LHCN-M2 (cell line): ENCODE measurements at regions not wholly inside any gene's neighbourhood (a gene's known extent, or its start where the extent isn't known, plus 50 kb on each side); places are given as distances from the start of the nearest gene placed in this dataset.

Experiments
- DNase-seq: peaks from one replicate; pipeline ENCODE4 v3.0.0-alpha.2; 2012; ENCODE audit warnings: low read depth

- no peak for DNase-seq
Observed at GRCh38 chr17:79159471-79159870, 84.8 kb downstream of the ENGASE start.

DNA sequence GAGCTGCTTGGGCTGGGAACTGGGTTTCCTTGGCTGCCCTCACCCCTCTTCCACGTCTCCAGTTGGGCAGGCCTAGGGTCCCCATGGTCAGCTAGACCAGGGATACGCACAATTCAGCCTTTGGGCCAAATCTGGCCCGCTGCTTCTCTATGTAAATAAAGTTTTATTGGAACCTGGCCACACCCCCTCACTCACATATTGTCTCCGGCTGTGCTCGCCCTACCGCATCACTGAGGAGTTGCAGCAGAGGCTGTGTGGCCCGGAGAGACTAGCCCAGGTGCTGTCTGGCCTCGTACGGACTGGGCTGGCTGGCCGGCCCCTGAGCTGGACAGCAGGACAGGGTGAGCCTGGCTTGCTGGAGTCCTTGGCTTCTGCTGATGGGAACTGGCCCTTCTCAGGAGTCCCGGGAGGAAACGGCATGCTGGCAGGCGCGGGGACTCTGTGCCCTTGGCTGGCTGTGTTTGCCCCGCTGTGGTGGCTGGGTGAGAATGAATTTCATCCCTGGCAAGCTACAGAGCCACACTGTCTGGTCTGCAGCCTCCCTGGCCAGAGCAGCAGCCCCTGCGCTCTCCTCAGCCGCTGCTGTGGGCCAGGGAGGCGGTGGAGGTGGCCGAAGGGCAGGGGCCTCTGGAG is 82.0 kb downstream of the ENGASE start:
- DNase-seq, result no peak

- DNase-seq, result no peak
Observed at GRCh38 chr17:79155701-79156100, 81.1 kb downstream of the ENGASE start.

DNA sequence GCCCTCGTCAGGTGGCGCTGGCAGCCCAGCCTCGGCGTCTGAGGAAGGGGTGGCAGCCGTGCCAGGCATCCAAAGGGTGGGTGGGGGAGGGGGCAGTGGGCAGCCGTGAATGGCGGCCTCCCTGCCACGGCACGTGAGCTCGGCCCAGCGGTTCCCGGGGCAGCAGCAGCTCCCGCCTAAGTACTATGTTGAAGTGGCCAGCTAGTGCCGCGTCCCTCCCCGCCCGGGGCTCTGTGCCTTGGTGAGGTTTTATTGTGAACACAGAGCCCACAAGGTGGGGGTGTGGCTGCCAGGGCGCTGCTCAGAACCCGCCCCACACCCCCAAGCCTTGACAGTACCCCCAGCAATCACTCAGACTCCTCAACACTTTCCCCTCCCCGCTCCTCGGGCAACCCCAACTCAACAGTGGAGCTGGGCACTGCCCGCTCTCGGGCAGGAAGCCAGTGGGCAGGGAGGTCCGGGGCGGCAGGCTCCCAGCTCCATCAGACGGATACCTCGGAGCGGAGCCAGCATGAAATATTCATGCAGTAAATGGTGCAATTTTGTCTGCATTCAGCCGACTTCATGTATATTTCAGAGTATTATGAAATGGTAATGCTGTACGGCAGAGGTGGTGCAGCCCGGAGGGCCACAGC is 80.4 kb downstream of the ENGASE start:
- DNase-seq, result no peak

DNA sequence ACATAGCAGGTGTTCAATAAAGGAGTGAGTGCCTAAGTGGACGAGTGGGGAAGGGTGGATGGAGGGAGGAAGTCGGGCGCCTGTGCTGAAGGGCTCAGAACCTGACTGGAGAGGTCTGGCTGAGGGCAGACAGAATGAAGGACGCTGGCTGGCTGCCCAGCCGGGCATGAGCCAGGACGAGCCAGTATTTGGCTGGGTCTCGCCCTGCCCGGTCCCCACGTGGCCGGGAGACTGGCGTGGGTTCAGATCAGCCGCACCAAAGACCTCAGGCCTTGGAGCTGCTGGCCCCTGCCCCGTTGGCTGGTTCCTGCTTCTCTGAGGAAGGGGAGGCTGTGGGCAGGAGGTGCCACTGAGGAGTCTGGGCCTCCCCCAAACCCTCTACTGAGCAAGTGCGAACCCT is 79.8 kb downstream of the ENGASE start:
- DNase-seq, result no peak

DNA sequence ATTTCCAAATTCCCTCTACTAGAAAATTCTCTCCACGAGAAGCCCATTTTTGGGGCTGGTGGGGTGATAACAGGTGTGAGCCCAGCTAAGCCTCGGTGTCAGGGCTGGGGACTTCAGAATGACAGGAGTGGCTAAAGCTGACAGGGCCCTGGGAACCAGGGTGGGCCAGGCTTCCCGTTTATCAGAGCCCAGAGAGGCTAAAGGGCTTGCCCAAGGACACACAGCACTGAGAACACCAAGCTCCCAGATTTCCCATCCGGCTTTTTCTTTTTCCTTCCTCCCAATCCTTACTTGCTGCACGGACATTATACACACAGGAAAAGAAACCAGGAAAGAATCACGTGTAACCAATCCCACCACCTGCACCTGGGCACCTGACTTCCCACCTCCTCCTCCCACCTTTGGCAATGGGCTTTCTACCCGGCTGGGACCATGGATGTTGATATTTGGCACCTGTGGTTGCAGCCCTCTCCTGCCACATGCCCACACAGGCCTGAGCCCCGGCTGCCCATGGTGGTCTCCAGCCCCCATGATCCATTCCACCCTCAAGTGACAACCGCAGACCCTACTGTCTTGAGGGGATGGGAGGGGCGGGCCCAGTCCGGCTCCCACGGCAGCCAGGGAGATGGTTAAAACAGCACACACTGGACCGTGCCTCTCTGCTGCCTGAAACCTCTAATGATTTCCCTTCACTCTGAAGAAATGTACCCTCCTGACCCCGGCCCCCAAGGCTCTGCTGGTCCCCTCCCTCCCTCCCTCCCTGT is 78.9 kb downstream of the ENGASE start:
- DNase-seq, result no peak

GRCh38 chr17:79152636-79153035 is 78.0 kb downstream of the ENGASE start:
- no peak for DNase-seq

DNA sequence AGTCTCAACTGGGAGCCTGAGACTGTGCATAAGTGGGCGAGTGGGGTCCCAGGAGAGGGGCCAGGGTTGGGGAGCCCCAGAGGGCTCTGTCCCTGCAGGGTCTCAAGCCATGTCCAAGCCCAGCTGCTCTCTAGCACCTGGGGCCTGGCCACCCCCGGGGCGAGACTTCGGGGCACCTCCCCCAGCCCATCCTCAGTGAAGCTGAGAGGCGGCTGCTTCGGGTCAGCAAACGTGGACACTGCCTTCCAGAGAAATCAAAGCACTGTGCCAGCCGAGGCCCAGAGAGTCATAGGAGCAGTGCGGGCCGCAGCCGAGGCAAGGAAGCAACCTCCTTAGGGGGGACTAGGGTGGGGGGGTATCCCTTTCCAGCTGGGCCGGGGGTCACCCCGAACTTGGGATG is 77.5 kb downstream of the ENGASE start:
- no peak for DNase-seq

DNA sequence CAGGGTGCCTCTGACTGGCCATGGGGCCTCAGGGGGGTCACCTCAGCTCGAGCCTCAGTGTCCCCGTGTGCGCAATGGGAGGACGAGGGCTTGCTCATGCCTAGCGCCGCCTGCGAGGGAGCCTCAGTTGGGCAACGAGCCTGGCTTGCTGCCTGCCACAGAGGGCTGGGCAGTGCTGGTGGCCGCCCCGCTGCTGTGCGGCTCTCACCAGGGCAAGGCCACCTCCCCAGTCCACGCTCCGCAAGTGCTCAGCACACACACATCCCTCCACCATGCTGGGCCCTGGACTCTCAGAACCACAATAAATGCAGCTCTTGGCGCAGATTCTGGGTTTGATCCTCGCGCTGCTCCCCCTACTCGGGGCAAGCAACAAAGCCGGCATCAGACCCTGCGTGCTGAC is 76.2 kb downstream of the ENGASE start:
- DNase-seq, result no peak

DNA sequence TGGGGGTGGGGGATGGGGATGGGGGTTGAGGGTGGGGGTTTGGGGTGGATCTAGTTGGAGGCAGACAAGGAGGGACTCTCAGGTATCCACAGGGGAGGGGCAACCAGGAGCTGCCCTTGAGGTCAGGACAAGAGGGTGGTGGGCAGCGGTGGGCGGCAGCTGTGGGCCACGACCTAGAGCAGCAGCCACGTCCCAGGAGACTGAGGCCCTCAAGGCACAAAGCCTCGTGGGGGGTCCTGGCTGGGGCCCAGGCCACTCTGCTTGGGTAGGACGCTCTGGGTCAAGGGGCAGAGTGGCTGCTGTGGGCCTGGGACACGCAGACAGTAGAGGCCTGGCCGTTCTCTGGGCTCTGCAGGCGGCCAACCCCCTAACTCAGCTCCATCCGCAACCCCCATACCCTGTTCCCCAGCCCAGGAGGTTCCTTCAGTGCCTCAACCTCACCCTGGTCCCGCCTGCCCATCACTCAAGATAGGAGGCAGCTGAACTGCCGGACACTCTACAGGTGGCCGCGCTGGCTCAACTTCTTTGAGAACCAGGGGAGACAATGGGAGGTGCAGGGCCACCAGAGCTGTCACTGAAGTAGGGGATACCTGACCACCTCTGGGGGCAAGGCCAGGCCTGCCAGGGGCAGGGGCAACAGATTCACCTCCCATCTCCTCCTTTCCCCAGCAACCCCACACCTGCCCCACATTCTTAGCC is 75.6 kb downstream of the ENGASE start:
- no peak for DNase-seq

- DNase-seq, result no peak
Observed at GRCh38 chr17:79148584-79148983, 74.0 kb downstream of the ENGASE start.

- no peak for DNase-seq
Observed at GRCh38 chr17:79147746-79148506, 73.3 kb downstream of the ENGASE start.

- DNase-seq, result no peak
Observed at GRCh38 chr17:79146562-79146961, 71.9 kb downstream of the ENGASE start.

DNA sequence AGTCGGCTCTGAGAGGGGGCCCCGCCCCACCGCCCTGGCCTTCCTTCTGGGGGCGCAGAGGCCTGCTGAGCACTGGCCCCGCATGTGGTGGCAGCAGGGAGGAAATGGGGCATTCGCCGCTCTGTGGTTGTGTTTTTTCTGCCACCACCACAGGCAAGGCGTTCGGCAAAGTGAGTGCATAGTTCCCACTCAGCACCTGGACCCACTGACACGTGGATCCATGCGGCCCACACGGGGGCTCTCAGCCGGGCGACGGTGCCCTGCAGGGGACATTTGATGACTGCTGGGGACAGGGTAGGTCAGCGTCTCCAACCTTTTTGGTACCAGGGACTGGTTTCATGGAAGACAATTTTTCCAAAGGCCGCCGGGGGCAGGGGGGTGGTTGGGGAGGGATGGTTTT is 70.9 kb downstream of the ENGASE start:
- no peak for DNase-seq

GRCh38 chr17:79144133-79144532 is 69.5 kb downstream of the ENGASE start:
- DNase-seq, result no peak

- DNase-seq, result no peak
Observed at GRCh38 chr17:79142375-79142774, 67.8 kb downstream of the ENGASE start.

DNA sequence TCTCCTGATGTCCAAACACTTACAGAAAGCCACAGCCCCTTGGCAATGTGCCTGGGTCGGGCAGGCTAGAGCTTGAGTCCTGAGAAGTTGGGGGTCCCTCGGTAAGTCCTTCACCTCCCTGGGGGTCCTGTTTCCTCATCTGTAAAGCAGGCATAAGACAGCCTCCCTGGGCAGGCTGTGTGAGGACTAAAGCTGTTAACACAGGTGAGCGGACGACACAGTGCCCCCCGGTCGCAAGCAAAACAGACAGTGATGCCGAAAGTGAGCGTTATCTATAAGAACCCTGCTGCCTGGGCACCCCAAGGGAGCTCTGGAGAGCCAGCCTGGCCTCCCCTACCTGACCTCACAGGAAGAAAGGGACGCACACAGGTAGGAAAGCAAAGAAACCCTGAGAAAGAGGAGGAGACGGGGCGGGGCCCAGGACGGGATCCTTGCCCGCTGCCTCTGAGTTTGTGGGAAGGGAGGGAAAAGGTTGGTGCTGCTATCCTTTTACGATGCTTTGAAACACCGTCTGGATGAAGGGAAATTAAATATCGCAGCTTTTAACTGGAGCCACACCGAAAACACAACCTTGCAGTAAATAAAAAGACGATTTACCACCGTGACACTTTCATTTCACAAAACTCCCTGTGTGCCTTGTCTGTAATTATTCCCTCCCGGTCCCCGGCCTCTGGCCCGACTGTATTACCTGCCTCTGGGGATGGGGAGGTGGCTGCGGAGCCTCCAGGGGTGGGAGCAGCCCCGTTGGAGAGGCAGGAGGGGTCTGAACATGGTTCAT is 67.1 kb downstream of the ENGASE start:
- DNase-seq, result no peak

GRCh38 chr17:79138826-79139225 is 64.2 kb downstream of the ENGASE start:
- no peak for DNase-seq

DNA sequence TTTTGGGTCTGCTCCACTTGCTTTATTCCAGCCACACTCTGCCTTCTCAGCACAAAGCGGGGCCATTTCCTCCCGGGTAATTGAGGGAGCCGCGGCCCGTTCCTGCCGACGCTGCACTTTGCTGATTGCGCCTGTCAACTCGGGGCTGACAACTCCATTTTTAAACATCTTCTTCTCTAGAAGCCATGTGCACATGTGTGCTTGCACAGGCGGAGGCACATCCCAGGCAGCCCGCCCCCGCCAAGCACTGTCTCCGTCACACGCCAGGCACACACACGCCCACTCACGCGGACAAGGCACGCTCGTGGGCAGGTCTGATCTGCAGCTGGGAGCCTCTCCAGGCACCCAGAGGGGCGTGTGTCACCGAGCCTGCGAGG is 63.2 kb downstream of the ENGASE start:
- DNase-seq, result no peak

- DNase-seq, result no peak
Observed at GRCh38 chr17:79137015-79137788, 62.6 kb downstream of the ENGASE start.
